C4-2B (cell line): ENCODE measurements at regions not wholly inside any gene's neighbourhood (a gene's known extent, or its start where the extent isn't known, plus 50 kb on each side); places are given as distances from the start of the nearest gene placed in this dataset.

Experiments used
- H3K27ac ChIP-seq: fragments of 450-650 bp; 2 replicates; pipeline ENCODE4 v1.5.1; 2017
- ZFX ChIP-seq: fragments of 450-650 bp; IDR thresholded peaks from 2 replicates; pipeline ENCODE4 v1.6.1; 2017
- TF ChIP-seq, protein P1 (sequence below): fragments of 450-650 bp; conservative IDR thresholded peaks from 2 replicates; pipeline ENCODE4 v1.5.1; 2017; ENCODE audit warnings: mild to moderate bottlenecking

GRCh38 chr3:163622384-163622783 lies 1455.9 kb downstream of the SI start:
- no peak overlapping the region for H3K27ac ChIP-seq
- TF ChIP-seq ZFX: no peak
- TF ChIP-seq, protein P1, sequence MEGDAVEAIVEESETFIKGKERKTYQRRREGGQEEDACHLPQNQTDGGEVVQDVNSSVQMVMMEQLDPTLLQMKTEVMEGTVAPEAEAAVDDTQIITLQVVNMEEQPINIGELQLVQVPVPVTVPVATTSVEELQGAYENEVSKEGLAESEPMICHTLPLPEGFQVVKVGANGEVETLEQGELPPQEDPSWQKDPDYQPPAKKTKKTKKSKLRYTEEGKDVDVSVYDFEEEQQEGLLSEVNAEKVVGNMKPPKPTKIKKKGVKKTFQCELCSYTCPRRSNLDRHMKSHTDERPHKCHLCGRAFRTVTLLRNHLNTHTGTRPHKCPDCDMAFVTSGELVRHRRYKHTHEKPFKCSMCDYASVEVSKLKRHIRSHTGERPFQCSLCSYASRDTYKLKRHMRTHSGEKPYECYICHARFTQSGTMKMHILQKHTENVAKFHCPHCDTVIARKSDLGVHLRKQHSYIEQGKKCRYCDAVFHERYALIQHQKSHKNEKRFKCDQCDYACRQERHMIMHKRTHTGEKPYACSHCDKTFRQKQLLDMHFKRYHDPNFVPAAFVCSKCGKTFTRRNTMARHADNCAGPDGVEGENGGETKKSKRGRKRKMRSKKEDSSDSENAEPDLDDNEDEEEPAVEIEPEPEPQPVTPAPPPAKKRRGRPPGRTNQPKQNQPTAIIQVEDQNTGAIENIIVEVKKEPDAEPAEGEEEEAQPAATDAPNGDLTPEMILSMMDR: peak; percentile 49

DNA sequence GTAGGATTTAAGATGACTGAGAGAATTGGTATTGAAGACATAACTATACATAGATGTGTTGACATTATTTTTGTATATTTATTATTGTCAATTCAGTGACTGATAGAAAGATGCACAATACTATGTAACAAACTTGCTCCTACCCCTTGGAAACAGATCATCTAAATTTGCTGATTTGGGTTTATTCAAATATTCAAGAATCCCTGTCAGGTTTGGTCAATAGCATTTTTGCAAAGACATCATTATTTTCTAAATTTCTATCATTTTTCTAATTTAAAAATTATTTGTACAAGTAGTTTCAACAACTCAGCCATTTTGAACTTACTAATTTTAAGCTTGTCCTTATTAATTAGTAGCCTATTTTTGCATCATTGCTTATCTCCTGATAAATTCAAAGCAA lies 1463.4 kb downstream of the SI start:
- H3K27ac ChIP-seq: no peak overlapping the region
- TF ChIP-seq ZFX: no peak
- TF ChIP-seq, protein P1: no peak

GRCh38 chr3:163605915-163606314 lies 1472.4 kb downstream of the SI start:
- no peak overlapping the region for H3K27ac ChIP-seq
- TF ChIP-seq, protein P1: no peak
- no peak for TF ChIP-seq ZFX

GRCh38 chr3:163601426-163601825 lies 1476.9 kb downstream of the SI start:
- no peak overlapping the region for H3K27ac ChIP-seq
- TF ChIP-seq, protein P1: no peak
- TF ChIP-seq ZFX: no peak

DNA sequence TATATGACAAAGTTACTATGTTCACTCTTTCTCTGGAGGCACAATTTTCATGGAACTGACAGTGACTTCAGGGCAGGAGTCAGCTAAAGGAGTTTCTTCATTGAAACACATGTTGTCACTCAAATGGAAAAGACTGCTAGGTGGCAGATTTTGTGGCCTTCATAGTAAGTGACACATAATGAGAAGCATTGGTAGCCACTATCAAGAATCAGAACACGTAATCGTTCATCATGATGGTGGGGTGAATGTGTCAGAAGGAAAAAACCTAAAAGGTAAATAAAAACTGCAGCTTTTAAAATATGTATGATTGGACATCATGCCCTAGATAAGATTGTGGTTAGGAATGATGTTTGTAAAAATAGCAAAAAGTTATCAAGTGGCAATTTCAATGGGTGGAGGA lies 1491.0 kb downstream of the SI start:
- H3K27ac ChIP-seq: no peak overlapping the region
- no peak for TF ChIP-seq ZFX
- TF ChIP-seq, protein P1: no peak

DNA sequence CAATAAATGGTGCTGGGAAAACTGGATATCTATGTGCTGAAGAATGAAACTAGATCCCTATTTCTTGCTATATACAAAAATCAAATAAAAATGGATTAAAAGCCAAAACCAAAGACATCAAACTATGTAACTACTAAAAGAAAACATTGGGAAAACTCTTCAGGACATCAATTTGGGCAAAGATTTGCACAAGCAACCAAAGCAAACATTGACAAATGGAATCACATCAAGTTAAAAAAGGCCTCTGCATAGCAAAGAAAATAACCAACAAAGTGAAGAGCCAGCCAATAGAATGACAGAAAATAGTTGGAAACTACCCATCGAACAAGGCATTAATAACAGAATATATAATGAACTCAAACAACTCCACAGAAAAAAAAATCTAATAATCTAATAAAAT lies 1495.3 kb downstream of the SI start:
- H3K27ac ChIP-seq: no peak overlapping the region
- TF ChIP-seq ZFX: no peak
- TF ChIP-seq, protein P1: no peak

DNA sequence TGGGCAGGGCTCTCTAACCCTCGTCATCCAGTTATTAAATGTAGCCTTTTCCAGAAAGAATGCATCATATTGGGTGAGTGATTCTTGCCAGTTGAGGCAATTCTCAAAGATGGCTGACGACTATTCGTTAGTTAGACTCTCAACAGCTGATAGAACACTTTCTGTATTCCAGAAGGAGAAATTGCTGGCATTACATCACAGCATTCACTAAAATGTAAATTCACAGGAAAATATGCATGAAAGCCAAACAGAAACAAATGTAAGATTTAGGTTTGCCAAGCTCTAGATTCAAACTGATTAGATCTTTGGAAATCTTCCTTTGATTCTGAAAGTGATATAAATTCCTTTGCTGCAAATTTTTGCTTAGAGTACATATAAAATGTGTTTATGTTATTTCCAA lies 1501.0 kb downstream of the SI start:
- H3K27ac ChIP-seq: no peak overlapping the region
- TF ChIP-seq, protein P1: no peak
- no peak for TF ChIP-seq ZFX
